Glutamatergic neuron (in vitro differentiated cells): ENCODE measurements at regions not wholly inside any gene's neighbourhood (a gene's known extent, or its start where the extent isn't known, plus 50 kb on each side); places are given as distances from the start of the nearest gene placed in this dataset.

ENCODE experiments used
- DNase-seq: peaks from one replicate; pipeline ENCODE4 v3.0.0; 2022
- H3K27ac Mint-ChIP-seq: one replicate; pipeline ENCODE4 v1.8.0; 2020; ENCODE audit warnings: mild to moderate bottlenecking, mixed read lengths, inconsistent platforms; ENCODE audit not compliant: unreplicated experiment
- H3K27me3 Mint-ChIP-seq: one replicate; pipeline ENCODE4 v1.8.0; 2020; ENCODE audit warnings: mild to moderate bottlenecking, moderate library complexity, mixed read lengths, inconsistent platforms; ENCODE audit not compliant: unreplicated experiment
- H3K36me3 Mint-ChIP-seq: one replicate; pipeline ENCODE4 v1.8.0; 2020; ENCODE audit warnings: mild to moderate bottlenecking, mixed read lengths, inconsistent platforms; ENCODE audit not compliant: unreplicated experiment
- H3K4me1 Mint-ChIP-seq: one replicate; pipeline ENCODE4 v1.8.0; 2020; ENCODE audit warnings: mild to moderate bottlenecking, low read depth, mixed read lengths, inconsistent platforms; ENCODE audit not compliant: unreplicated experiment
- H3K4me3 Mint-ChIP-seq: one replicate; pipeline ENCODE4 v1.8.0; 2020; ENCODE audit warnings: mild to moderate bottlenecking, mixed read lengths, inconsistent platforms; ENCODE audit not compliant: unreplicated experiment
- H3K9me3 Mint-ChIP-seq: one replicate; pipeline ENCODE4 v1.8.0; 2020; ENCODE audit warnings: mild to moderate bottlenecking, moderate library complexity, mixed read lengths, inconsistent platforms; ENCODE audit not compliant: unreplicated experiment
- CTCF ChIP-seq: fragments of 200-600 bp; sonication (generic); IDR thresholded peaks from one replicate; pipeline ENCODE4 v1.5.0; 2021; ENCODE audit not compliant: partially characterized antibody, unreplicated experiment

DNA sequence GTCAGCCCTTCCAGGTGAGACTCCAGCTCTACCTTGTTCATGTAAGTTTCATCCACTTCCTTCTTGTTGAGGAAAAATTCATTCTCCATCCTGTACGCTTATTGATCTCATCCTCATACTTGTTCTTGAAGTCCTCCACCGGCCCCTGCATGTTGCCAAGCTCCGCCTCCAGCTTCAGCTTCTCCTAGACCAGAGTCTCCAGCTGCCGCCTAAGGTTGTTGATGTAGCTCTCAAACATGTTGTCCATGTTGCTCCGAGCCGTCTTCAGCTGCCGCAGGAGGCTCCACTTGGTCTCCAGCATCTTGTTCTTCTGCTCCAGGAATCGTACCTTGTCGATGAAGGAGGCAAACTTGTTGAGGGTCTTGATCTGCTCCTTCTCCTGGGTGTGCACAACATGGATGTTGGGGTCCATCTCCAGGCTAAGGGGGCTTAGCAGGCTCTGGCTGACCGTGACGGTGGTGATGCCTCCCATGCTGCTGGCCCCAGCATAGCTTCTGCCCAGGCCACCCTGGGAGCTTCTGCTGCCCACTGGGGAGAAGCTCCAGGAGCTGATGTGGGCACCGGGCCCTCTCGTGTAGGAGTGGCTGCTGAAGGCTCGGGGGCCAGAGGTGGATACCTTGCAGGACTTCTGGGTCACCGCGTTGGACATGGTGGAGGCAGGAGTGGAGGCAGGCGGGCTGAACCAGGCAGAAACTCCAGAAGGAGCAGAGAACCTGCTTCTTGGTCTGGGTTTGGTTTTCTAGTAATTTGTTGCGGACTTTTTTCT, 422.6 kb upstream of the ARPP21 start:
- Mint-ChIP-seq H3K27me3 (no peaks in the 10 kb centered on the region), H3K4me1 (no peaks in the 10 kb centered on the region), H3K9me3 (no peaks in the 10 kb centered on the region), H3K36me3 (peaks cover 7% of the 10 kb centered on the region), H3K27ac (no peak overlapping the region), H3K4me3 (no peak overlapping the region)
- TF ChIP-seq CTCF, result no peak
- DNase-seq, result no peak

DNA sequence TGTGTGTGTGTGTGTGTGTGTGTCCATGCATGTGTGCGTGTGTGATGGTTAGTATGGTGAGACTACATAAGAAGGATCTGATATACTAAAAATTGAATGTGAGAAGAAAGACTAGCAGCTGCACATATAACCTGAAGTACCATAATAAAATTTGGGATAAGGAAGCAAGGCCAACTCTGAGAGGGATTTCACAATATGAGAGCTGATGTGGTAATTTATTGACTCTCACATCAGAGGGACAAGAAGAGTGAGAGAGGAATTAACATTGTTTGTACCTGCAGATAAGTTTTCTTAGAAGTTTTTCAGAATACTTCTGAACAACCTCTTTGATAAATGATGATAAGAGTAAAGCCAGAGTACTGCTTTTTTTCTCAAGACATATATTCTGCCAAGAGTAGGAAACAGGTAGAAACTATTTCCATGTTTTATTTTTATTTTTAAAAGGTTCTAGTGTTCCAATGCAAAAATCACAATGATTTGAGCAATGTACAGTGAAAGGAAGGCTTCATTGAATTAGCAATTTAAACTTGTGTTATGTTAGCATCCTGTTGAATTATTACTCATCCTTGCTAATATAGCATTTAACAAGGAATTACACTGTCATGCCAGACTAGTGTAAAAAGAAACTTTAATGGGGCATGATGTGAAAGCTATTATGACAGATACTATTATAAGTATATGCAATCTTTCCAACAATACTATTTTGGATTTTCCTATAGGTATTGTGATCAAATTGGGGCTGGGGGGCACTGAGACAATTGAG, 415.5 kb upstream of the ARPP21 start:
- peaks cover 3% of the 10 kb centered on the region for H3K27me3 Mint-ChIP-seq
- no peak overlapping the region for H3K4me3 Mint-ChIP-seq
- no peak for TF ChIP-seq CTCF
- no peak overlapping the region for H3K27ac Mint-ChIP-seq
- no peak for DNase-seq
- H3K36me3 Mint-ChIP-seq, result peaks cover 7% of the 10 kb centered on the region
- H3K4me1 Mint-ChIP-seq, result no peaks in the 10 kb centered on the region
- H3K9me3 Mint-ChIP-seq, result peaks cover 7% of the 10 kb centered on the region

DNA sequence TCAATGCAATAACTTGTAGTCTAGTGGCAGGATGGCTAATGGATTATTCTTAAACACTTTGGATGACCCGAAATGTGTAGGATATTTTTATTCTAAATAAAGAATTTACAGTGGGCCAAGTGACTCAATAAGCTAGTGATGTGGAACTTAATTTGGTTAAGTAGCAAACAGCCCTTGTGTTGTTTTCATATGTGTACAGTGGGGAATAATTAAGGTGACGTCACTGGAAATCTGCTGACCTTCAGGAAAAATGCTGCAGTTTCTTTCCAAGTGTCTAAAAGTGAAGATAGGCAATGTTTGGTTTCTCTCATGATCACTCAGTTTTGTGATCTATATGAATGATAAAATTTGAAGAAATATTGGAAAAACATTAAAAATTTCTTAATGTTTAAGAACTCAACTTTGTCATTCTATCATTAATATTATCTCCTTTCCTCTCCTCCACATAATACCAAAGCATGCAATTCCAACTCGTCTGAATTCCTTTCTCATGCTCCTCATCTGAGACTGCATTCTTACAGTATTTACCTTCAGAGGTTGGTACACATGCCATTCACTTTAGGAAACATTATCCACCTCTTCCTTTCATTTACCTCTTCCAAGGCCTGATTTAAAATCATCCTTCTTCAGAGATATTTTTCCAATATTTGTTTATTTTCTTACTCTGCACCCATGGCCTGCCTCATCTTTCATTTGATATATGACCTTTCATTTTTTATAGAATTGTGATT, 414.6 kb upstream of the ARPP21 start:
- no peak for TF ChIP-seq CTCF
- no peak overlapping the region for H3K27ac Mint-ChIP-seq
- H3K4me1 Mint-ChIP-seq, result no peaks in the 10 kb centered on the region
- H3K36me3 Mint-ChIP-seq, result peaks cover 7% of the 10 kb centered on the region
- no peak overlapping the region for H3K4me3 Mint-ChIP-seq
- DNase-seq, result no peak
- peaks cover 9% of the 10 kb centered on the region for H3K9me3 Mint-ChIP-seq
- H3K27me3 Mint-ChIP-seq, result peaks cover 3% of the 10 kb centered on the region

GRCh38 chr3:35241236-35241635, 398.1 kb upstream of the ARPP21 start:
- no peaks in the 10 kb centered on the region for H3K4me1 Mint-ChIP-seq
- H3K36me3 Mint-ChIP-seq, result no peaks in the 10 kb centered on the region
- no peak for TF ChIP-seq CTCF
- no peaks in the 10 kb centered on the region for H3K9me3 Mint-ChIP-seq
- no peak overlapping the region for H3K27ac Mint-ChIP-seq
- no peaks in the 10 kb centered on the region for H3K27me3 Mint-ChIP-seq
- no peak overlapping the region for H3K4me3 Mint-ChIP-seq
- no peak for DNase-seq

DNA sequence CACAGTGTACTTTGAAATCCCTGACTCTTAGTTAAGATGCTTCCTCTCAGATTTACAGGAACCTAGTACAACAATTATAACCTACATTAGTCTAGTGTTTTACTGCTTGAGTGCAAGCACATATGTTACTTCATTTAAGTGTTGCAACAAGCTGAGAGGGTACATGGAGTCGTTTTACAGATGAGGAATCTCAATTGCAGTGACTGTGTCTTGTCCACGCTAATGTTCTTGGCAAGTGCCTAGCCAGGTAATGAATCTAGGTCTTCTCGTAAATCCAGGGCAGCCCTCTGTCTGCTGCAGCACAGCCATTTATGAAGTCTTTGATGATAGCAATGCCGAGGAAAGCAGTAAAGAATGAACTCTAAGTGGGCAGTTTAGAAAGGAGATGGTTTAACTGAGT, 384.4 kb upstream of the ARPP21 start:
- peaks cover 1% of the 10 kb centered on the region for H3K27me3 Mint-ChIP-seq
- H3K4me1 Mint-ChIP-seq, result no peaks in the 10 kb centered on the region
- no peak overlapping the region for H3K4me3 Mint-ChIP-seq
- no peak for TF ChIP-seq CTCF
- no peak overlapping the region for H3K27ac Mint-ChIP-seq
- H3K9me3 Mint-ChIP-seq, result no peaks in the 10 kb centered on the region
- DNase-seq, result no peak
- H3K36me3 Mint-ChIP-seq, result no peaks in the 10 kb centered on the region
